ENCODE measurements at regions not wholly inside any gene's neighbourhood (a gene's known extent, or its start where the extent isn't known, plus 50 kb on each side); places are given as distances from the start of the nearest gene placed in this dataset.

GRCh38 chr10:44196336-44196735, 188.6 kb downstream of the CXCL12 start:
- TF ChIP-seq OSR1 (CRISPR knock-in tag; IDR thresholded peaks at IDR 0.05) (no peak), GLIS3 (CRISPR knock-in tag; IDR thresholded peaks at IDR 0.05) (no peak), ZFP3 (CRISPR knock-in tag; IDR thresholded peaks at IDR 0.05) (no peak), CREB5 (CRISPR knock-in tag; IDR thresholded peaks at IDR 0.05; ENCODE audit: low read depth) (no peak)

Data from SK-N-SH treated with all-trans-retinoic acid at 6 μM for 48 hours (cell line).